SJSA1 (cell line): ENCODE measurements at regions not wholly inside any gene's neighbourhood (a gene's known extent, or its start where the extent isn't known, plus 50 kb on each side); places are given as distances from the start of the nearest gene placed in this dataset.
"Not testable (repeated sequence)": the region's sequence is repeated elsewhere in the genome, so short reads cannot be mapped to it uniquely, and the experiment has no call there.

Experiments
- DNase-seq, 2 experiments: peaks; one replicate each; pipeline ENCODE4 v3.0.0-alpha.2; 2015 to 2020; ENCODE audit warnings: low spot score in 2 of 2, low read depth in 1 of 2
- H3K27ac ChIP-seq: fragments of 250-450 bp; sonication (Bioruptor Pico); 2 replicates; pipeline ENCODE4 v1.5.1; 2020; ENCODE audit warnings: mild to moderate bottlenecking, moderate library complexity
- H3K27me3 ChIP-seq: fragments of 250-450 bp; sonication (Bioruptor Pico); replicated peaks from 2 replicates; pipeline ENCODE4 v1.5.1; 2020; ENCODE audit warnings: mild to moderate bottlenecking, moderate library complexity
- H3K36me3 ChIP-seq: fragments of 250-450 bp; sonication (Bioruptor Pico); 2 replicates; pipeline ENCODE4 v1.5.1; 2020; ENCODE audit warnings: mild to moderate bottlenecking
- H3K4me1 ChIP-seq: fragments of 250-450 bp; sonication (Bioruptor Pico); replicated peaks from 2 replicates; pipeline ENCODE4 v1.6.1; 2021; ENCODE audit warnings: mild to moderate bottlenecking
- H3K4me3 ChIP-seq: fragments of 250-450 bp; sonication (Bioruptor Pico); 2 replicates; pipeline ENCODE4 v1.5.1; 2020; ENCODE audit warnings: mild to moderate bottlenecking
- H3K9me3 ChIP-seq: fragments of 250-450 bp; sonication (Bioruptor Pico); replicated peaks from 2 replicates; pipeline ENCODE4 v1.5.1; 2020; ENCODE audit warnings: mild to moderate bottlenecking

GRCh38 chr6:10081957-10082356 is 332.9 kb downstream of the TFAP2A start:
- H3K27me3 ChIP-seq: no peaks in the 10 kb centered on the region
- H3K9me3 ChIP-seq: no peaks in the 10 kb centered on the region
- H3K36me3 ChIP-seq: no peaks in the 10 kb centered on the region
- H3K4me3 ChIP-seq: no peak overlapping the region
- peaks cover 9% of the 10 kb centered on the region; the same call in 1 of the 2 replicates for H3K4me1 ChIP-seq
- no peak for DNase-seq
- no peak overlapping the region for H3K27ac ChIP-seq

- Histone ChIP-seq H3K36me3 (no peaks in the 10 kb centered on the region), H3K27ac (no peak overlapping the region), H3K4me3 (no peak overlapping the region), H3K9me3 (no peaks in the 10 kb centered on the region), H3K4me1 (peaks cover 9% of the 10 kb centered on the region; the same call in 1 of the 2 replicates), H3K27me3 (no peaks in the 10 kb centered on the region)
- DNase-seq: no peak
Observed at GRCh38 chr6:10081075-10081474, 333.8 kb downstream of the TFAP2A start.

- Histone ChIP-seq H3K27ac (no peak overlapping the region), H3K27me3 (no peaks in the 10 kb centered on the region), H3K36me3 (no peaks in the 10 kb centered on the region), H3K9me3 (no peaks in the 10 kb centered on the region), H3K4me1 (peaks cover 9% of the 10 kb centered on the region; the same call in 1 of the 2 replicates), H3K4me3 (no peak overlapping the region)
- DNase-seq: no peak
Observed at GRCh38 chr6:10080561-10080960, 334.3 kb downstream of the TFAP2A start.

- Histone ChIP-seq H3K36me3 (no peaks in the 10 kb centered on the region), H3K9me3 (no peaks in the 10 kb centered on the region), H3K27ac (no peak overlapping the region), H3K4me1 (peaks cover 9% of the 10 kb centered on the region; the same call in 1 of the 2 replicates), H3K27me3 (no peaks in the 10 kb centered on the region), H3K4me3 (no peak overlapping the region)
- DNase-seq: no peak
Observed at GRCh38 chr6:10078581-10078980, 336.3 kb downstream of the TFAP2A start.

- not testable (repeated sequence) for H3K4me3 ChIP-seq, H3K4me1 ChIP-seq, H3K27me3 ChIP-seq, H3K36me3 ChIP-seq, H3K9me3 ChIP-seq, DNase-seq, H3K27ac ChIP-seq
Observed at GRCh38 chr6:10074726-10075125, 340.1 kb downstream of the TFAP2A start.

DNA sequence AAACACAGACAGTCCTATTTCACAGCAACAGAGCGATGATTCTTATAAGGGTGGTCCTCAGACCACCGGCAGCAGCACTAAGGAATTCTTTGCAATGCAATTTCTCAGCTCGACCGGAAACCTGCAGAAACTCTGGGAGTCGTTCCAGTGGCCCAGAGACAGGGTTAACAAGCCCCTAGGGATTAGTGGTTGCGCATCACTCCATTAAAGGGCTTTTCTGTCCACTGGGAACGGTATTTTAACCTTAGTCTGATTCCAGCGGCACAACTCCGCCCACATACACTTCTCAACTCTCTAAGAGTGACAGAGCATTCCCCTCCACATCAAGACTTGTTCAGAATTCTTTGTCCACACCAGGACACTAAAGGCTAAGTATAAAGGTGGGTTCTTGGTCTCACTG is 341.5 kb downstream of the TFAP2A start:
- Histone ChIP-seq H3K27me3 (no peaks in the 10 kb centered on the region), H3K27ac (no peak overlapping the region), H3K9me3 (no peaks in the 10 kb centered on the region), H3K4me3 (no peak overlapping the region), H3K36me3 (no peaks in the 10 kb centered on the region), H3K4me1 (no peaks in the 10 kb centered on the region)
- no peak for DNase-seq

GRCh38 chr6:10071631-10072220 is 343.1 kb downstream of the TFAP2A start:
- H3K4me1 ChIP-seq: no peaks in the 10 kb centered on the region
- H3K36me3 ChIP-seq: no peaks in the 10 kb centered on the region
- no peaks in the 10 kb centered on the region for H3K27me3 ChIP-seq
- H3K9me3 ChIP-seq: no peaks in the 10 kb centered on the region
- H3K27ac ChIP-seq: no peak overlapping the region
- DNase-seq: no peak
- no peak overlapping the region for H3K4me3 ChIP-seq

- no peak overlapping the region for H3K27ac ChIP-seq
- no peak overlapping the region for H3K4me3 ChIP-seq
- H3K9me3 ChIP-seq: no peaks in the 10 kb centered on the region
- H3K4me1 ChIP-seq: no peaks in the 10 kb centered on the region
- DNase-seq: no peak
- no peaks in the 10 kb centered on the region for H3K36me3 ChIP-seq
- H3K27me3 ChIP-seq: no peaks in the 10 kb centered on the region
Observed at GRCh38 chr6:10060004-10060403, 354.9 kb downstream of the TFAP2A start.

DNA sequence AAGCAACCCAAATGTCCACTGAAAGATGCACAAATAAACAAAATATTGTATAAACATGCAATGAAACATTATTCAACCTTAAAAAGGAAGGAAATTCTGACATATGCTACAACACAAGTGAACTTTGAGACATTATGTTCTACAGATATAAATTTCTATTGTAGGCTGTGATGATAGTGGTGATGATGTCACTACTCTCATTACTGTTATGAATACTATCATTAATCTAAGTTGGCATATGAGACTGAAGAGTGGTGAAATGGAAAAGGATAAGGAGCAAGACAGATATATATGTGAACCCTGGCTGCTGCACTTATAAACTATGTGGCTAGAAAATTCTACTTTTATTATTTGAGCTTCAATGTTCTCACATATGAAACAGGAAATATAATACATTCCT is 360.2 kb downstream of the TFAP2A start:
- Histone ChIP-seq H3K9me3 (no peaks in the 10 kb centered on the region), H3K4me1 (no peaks in the 10 kb centered on the region), H3K27ac (no peak overlapping the region), H3K4me3 (no peak overlapping the region), H3K27me3 (no peaks in the 10 kb centered on the region), H3K36me3 (no peaks in the 10 kb centered on the region)
- no peak for DNase-seq

GRCh38 chr6:10051283-10051682 is 363.6 kb downstream of the TFAP2A start:
- H3K9me3 ChIP-seq: no peaks in the 10 kb centered on the region
- H3K27ac ChIP-seq: no peak overlapping the region
- no peak overlapping the region for H3K4me3 ChIP-seq
- H3K36me3 ChIP-seq: no peaks in the 10 kb centered on the region
- no peaks in the 10 kb centered on the region for H3K27me3 ChIP-seq
- DNase-seq: no peak
- H3K4me1 ChIP-seq: no peaks in the 10 kb centered on the region

- Histone ChIP-seq H3K36me3 (no peaks in the 10 kb centered on the region), H3K4me1 (no peaks in the 10 kb centered on the region), H3K27me3 (no peaks in the 10 kb centered on the region), H3K9me3 (no peaks in the 10 kb centered on the region), H3K4me3 (no peak overlapping the region), H3K27ac (no peak overlapping the region)
- no peak for DNase-seq
Observed at GRCh38 chr6:10048370-10049297, 366.2 kb downstream of the TFAP2A start.

DNA sequence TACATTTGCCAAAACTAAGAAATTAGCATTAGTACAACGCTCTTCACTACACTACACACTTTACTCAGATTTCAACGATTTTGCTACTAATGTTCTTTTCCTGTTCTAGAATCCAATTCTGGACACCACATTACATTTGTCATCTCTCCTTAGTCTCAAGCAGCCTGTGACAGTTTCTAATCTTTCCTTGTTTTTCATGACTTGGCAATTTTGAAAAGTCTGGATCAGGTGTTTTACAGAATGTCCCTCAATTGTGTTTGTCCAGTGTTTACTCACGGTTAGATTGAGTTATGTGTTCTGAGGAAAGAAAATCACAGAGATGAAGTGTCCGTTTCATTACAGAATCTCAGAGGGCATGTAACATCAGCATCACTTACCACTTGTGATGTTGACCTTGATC is 372.6 kb downstream of the TFAP2A start:
- H3K36me3 ChIP-seq: no peaks in the 10 kb centered on the region
- no peaks in the 10 kb centered on the region for H3K9me3 ChIP-seq
- H3K4me3 ChIP-seq: no peak overlapping the region
- no peaks in the 10 kb centered on the region for H3K27me3 ChIP-seq
- H3K27ac ChIP-seq: no peak overlapping the region
- no peak for DNase-seq
- no peaks in the 10 kb centered on the region for H3K4me1 ChIP-seq

DNA sequence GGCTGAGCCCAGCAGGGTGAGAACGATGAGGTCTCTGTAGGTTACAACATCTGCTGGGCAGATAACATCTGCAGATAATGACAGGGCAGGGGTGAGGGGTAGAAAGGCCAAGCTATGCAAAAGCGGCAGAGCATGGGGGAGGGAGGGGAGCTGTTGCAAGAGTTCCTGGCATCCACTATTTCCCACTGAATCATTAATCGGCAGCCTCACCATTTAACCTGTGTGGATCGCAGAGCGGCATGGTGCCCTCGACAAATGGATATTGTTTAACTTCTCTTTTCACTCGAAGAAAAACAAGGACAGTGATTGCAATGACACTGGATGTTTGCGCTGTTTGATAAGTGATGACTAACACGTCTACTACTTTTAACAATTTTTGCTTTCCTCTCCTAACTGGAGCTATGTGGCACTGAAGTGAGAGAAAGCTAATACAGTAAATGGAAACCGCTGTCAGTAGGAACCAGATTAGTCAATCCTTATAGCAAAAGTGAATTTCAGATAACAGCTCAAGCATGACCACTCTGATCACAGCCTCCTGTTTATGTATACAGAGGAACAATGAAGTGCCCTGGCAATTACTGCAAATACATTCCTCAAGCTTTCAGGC is 381.5 kb downstream of the TFAP2A start:
- Histone ChIP-seq H3K4me1 (peaks cover 23% of the 10 kb centered on the region), H3K27ac (peak overlapping the region; percentile 41; the same call in 1 of the 2 replicates), H3K9me3 (no peaks in the 10 kb centered on the region), H3K27me3 (no peaks in the 10 kb centered on the region), H3K36me3 (no peaks in the 10 kb centered on the region), H3K4me3 (peak overlapping the region; percentile 18)
- peak; percentile 47 to 80 for DNase-seq

GRCh38 chr6:10031617-10032016 is 383.3 kb downstream of the TFAP2A start:
- Histone ChIP-seq H3K4me1 (peaks cover 23% of the 10 kb centered on the region), H3K36me3 (no peaks in the 10 kb centered on the region), H3K27me3 (no peaks in the 10 kb centered on the region), H3K4me3 (no peak overlapping the region), H3K9me3 (no peaks in the 10 kb centered on the region), H3K27ac (no peak overlapping the region)
- DNase-seq: no peak
